ENCODE measurements at regions not wholly inside any gene's neighbourhood (a gene's known extent, or its start where the extent isn't known, plus 50 kb on each side); places are given as distances from the start of the nearest gene placed in this dataset.

DNA sequence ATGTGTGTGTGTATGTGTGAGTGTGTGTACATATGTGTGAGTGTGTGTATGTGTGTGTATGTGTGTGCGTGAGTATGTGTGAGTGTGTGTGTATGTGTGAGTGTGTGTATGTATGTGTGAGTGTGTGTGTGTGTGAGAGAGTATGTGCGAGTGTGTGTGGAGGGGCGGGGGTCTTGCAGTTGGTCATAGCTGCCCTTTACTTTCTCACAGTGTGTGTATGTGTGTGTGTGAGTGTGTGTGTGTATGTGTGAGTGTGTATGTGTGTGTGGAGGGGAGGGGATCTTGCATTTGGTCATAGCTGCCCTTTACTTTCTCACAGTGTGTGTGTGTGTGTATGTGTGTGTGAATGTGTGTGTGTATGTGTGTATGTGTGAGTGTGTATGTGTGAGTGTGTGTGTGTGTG, 74.8 kb upstream of the ENPP6 start:
- intact Hi-C loops (cut with DNase I), result no loop called here
- DNase-seq (ENCODE audit: low spot score), result no peak
- no peaks in the 10 kb centered on the region for H3K4me1 ChIP-seq (replicated peaks)
- no peaks in the 10 kb centered on the region for H3K9me3 ChIP-seq
- no peak overlapping the region for H3K27ac ChIP-seq
- 97% methylated on average over 3 of the region's 3 CpGs for WGBS
- no peak for TF ChIP-seq POLR2A (IDR thresholded peaks at IDR 0.05)
- no peak for TF ChIP-seq POLR2AphosphoS5 (IDR thresholded peaks at IDR 0.05)
- TF ChIP-seq, protein P1, sequence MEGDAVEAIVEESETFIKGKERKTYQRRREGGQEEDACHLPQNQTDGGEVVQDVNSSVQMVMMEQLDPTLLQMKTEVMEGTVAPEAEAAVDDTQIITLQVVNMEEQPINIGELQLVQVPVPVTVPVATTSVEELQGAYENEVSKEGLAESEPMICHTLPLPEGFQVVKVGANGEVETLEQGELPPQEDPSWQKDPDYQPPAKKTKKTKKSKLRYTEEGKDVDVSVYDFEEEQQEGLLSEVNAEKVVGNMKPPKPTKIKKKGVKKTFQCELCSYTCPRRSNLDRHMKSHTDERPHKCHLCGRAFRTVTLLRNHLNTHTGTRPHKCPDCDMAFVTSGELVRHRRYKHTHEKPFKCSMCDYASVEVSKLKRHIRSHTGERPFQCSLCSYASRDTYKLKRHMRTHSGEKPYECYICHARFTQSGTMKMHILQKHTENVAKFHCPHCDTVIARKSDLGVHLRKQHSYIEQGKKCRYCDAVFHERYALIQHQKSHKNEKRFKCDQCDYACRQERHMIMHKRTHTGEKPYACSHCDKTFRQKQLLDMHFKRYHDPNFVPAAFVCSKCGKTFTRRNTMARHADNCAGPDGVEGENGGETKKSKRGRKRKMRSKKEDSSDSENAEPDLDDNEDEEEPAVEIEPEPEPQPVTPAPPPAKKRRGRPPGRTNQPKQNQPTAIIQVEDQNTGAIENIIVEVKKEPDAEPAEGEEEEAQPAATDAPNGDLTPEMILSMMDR (IDR thresholded peaks at IDR 0.05), result no peak
- no peak overlapping the region for H3K4me3 ChIP-seq
- H3K27me3 ChIP-seq (replicated peaks; ENCODE audit: insufficient read depth), result no peaks in the 10 kb centered on the region
- no peaks in the 10 kb centered on the region for H3K36me3 ChIP-seq

DNA sequence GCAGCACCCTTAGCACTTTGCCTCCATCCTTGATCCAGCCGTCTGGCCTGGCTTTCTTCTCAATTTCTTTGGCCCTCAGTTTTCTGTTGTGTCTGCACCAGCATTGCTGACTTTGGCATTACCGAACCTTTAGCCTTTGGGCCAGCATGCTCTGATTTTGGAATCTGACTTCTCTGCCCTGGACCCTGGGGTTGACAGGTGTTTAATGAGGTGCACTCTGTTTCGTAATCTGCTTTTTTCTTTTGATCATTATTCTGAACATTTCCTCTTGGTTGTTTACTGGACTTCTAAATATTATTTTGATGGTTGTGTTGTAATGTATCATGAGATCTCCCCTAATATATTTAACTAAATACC, 71.5 kb upstream of the ENPP6 start:
- Histone ChIP-seq H3K27ac (peak overlapping the region; percentile 78 to 82), H3K36me3 (no peaks in the 10 kb centered on the region), H3K27me3 (replicated peaks; ENCODE audit: insufficient read depth) (no peaks in the 10 kb centered on the region), H3K9me3 (no peaks in the 10 kb centered on the region), H3K4me3 (no peak overlapping the region), H3K4me1 (replicated peaks) (no peaks in the 10 kb centered on the region)
- intact Hi-C loops (cut with DNase I), result loop anchor here (5.0 to 10.0 kb wide), 3 partner anchors 43 to 356 kb away; partner anchors contain the start of genes CASP3 and PRIMPOL
- DNase-seq (ENCODE audit: low spot score), result no peak
- TF ChIP-seq POLR2A (IDR thresholded peaks at IDR 0.05) (no peak), POLR2AphosphoS5 (IDR thresholded peaks at IDR 0.05) (no peak)
- TF ChIP-seq, protein P1 (IDR thresholded peaks at IDR 0.05), result no peak
- 90% methylated on average over 3 of the region's 3 CpGs for WGBS

DNA sequence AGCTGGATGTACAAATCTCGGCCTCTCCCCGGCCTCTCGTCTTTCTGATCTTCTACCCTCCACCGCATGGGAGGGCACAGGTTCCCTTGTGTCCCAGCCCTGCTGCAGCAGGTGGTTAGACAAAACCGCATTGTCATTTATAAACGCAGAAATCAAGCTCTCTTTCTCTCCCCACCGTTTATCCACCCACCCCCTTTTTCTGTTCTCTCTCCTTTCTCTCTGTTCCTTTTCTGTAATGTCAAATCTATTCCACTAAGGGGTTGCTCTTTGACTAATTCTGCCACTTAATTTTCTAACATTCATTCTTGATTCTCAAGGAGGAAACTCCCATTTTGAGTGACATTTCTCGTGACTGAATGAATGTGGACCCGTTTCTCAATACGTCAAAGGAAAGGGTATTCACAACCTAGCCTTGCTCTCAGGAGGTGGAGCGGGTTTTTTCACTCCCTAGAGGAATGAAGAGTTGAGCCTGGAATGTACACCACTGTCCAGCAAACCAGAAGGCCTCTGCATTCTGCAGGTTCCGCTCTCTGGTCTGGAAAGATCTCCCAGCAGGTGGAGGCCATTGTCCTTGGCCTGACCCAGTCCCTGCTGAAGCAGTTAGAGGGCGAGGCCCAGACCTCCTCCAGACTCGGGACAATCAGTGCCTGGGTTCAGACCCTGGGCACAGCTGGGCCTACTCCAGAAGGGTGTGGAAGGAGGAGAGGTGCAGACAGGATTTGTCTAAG, 70.9 kb upstream of the ENPP6 start:
- H3K27me3 ChIP-seq (replicated peaks; ENCODE audit: insufficient read depth), result no peaks in the 10 kb centered on the region
- WGBS, result 53% methylated on average over 14 of the region's 14 CpGs
- no peaks in the 10 kb centered on the region for H3K4me1 ChIP-seq (replicated peaks)
- no peaks in the 10 kb centered on the region for H3K9me3 ChIP-seq
- H3K27ac ChIP-seq, result peak overlapping the region; percentile 78 to 82
- H3K4me3 ChIP-seq, result peak overlapping the region in 1 of 2 donors; percentile 9
- TF ChIP-seq, protein P1 (IDR thresholded peaks at IDR 0.05), result no peak
- TF ChIP-seq POLR2AphosphoS5 (IDR thresholded peaks at IDR 0.05), result no peak
- TF ChIP-seq POLR2A (IDR thresholded peaks at IDR 0.05), result no peak
- intact Hi-C loops (cut with DNase I), result loop anchor here (5.0 to 10.0 kb wide), 3 partner anchors 44 to 356 kb away; partner anchors contain the start of genes CASP3 and PRIMPOL
- no peaks in the 10 kb centered on the region for H3K36me3 ChIP-seq
- DNase-seq (ENCODE audit: low spot score), result peak; percentile 6

DNA sequence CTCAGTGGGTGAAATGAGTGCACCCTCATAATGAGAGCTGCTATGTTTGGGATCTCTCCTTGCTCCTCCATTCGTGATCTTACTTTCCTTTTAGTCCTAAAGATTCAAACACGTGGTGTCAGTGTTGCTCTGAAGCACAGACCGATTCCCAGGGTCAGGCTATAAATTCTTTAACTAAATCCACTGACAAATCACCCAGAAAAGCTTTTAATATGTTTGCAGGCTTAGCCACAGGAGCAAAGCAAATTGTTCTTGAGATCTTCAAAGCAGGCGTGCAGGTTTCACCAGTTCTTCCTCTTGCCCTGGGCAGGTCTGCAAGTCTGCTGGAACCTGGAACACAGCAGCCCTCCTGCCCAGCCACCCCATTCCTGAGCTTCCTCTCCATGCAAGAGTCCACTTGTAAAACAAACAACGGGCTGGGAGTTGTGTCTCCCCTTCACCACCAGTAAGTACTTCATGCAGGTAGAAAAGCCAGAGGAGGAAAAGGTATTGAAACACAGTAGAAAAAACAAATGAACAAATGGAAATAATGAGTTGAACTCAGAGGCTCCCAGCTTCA, 70.1 kb upstream of the ENPP6 start:
- intact Hi-C loops (cut with DNase I), result loop anchor here (2.0 to 10.0 kb wide), 4 partner anchors 45 to 357 kb away; partner anchors contain the start of genes CASP3 and PRIMPOL
- Histone ChIP-seq H3K36me3 (no peaks in the 10 kb centered on the region), H3K27ac (peak overlapping the region; percentile 78 to 82), H3K4me1 (replicated peaks) (peaks cover 3% of the 10 kb centered on the region), H3K9me3 (no peaks in the 10 kb centered on the region), H3K27me3 (replicated peaks; ENCODE audit: insufficient read depth) (no peaks in the 10 kb centered on the region), H3K4me3 (peak overlapping the region in 1 of 2 donors; percentile 9)
- peak; percentile 94 for DNase-seq (ENCODE audit: low spot score)
- TF ChIP-seq, protein P1 (IDR thresholded peaks at IDR 0.05), result peak in 3 of 4 experiments; percentile 42 to 65 (median 58)
- no peak for TF ChIP-seq POLR2A (IDR thresholded peaks at IDR 0.05)
- peak; percentile 89 for TF ChIP-seq POLR2AphosphoS5 (IDR thresholded peaks at IDR 0.05)
- whole genome bisulfite sequencing, result 7% methylated on average over 5 of the region's 5 CpGs
